Lung (tissue), 11 donors: ENCODE measurements at regions not wholly inside any gene's neighbourhood (a gene's known extent, or its start where the extent isn't known, plus 50 kb on each side); places are given as distances from the start of the nearest gene placed in this dataset.

ENCODE experiments used
- ATAC-seq: fragments of 200-7000 bp; cut with Tn5 transposase; one replicate; pipeline ENCODE4 v1.9.1; 2020; ENCODE audit warnings: moderate number of reproducible peaks; ENCODE audit not compliant: insufficient read depth, low FRiP score
- DNase-seq, 3 donors: peaks; one replicate each; pipeline ENCODE4 v3.0.0-alpha.2; 2013 to 2017
- H3K27ac ChIP-seq, 2 donors: one replicate each; pipeline ENCODE4 v1.5.1; 2013; ENCODE audit warnings: mild to moderate bottlenecking in 2 of 2, moderate library complexity in 2 of 2, control low read depth in 1 of 2, inconsistent platforms in 1 of 2, low read depth in 1 of 2, low read length in 1 of 2
- H3K27me3 ChIP-seq, 3 donors: one replicate each; pipeline ENCODE4 v1.5.1; 2013; ENCODE audit warnings: low read length in 2 of 3; ENCODE audit not compliant: control insufficient read depth in 3 of 3, insufficient read depth in 3 of 3
- H3K36me3 ChIP-seq, 4 donors: one replicate each; pipeline ENCODE4 v1.5.1; 2013; ENCODE audit warnings: low read length in 4 of 4, mild to moderate bottlenecking in 1 of 4, moderate library complexity in 1 of 4; ENCODE audit not compliant: control insufficient read depth in 4 of 4, insufficient read depth in 4 of 4
- H3K4me1 ChIP-seq, 5 donors: one replicate each; pipeline ENCODE4 v1.5.1; 2013; ENCODE audit warnings: low read length in 5 of 5, mild to moderate bottlenecking in 2 of 5, moderate library complexity in 1 of 5; ENCODE audit not compliant: control insufficient read depth in 5 of 5, insufficient read depth in 5 of 5
- H3K4me3 ChIP-seq: one replicate; pipeline ENCODE4 v1.5.1; 2013; ENCODE audit warnings: mild to moderate bottlenecking, control low read depth, moderate library complexity
- H3K9ac ChIP-seq, 2 donors: one replicate each; pipeline ENCODE4 v1.5.1; 2013; ENCODE audit warnings: low read length in 2 of 2, control low read depth in 1 of 2; ENCODE audit not compliant: insufficient read depth in 1 of 2
- H3K9me3 ChIP-seq, 4 donors: one replicate each; pipeline ENCODE4 v1.5.1; 2013; ENCODE audit warnings: low read length in 3 of 4, mild to moderate bottlenecking in 1 of 4, moderate library complexity in 1 of 4; ENCODE audit not compliant: control insufficient read depth in 4 of 4, insufficient read depth in 3 of 4
- WGBS, 2 donors: extraction: QIAGEN DNeasy Blood & Tissue Kit; methylation state at CpG; one replicate each; pipeline ENCODE4 v1.1.7; 2013; 5-methylcytosine and 5-hydroxymethylcytosine counted together
- TF ChIP-seq, protein P1 (sequence below): IDR thresholded peaks from 2 replicates; pipeline ENCODE4 v1.5.1; 2012; ENCODE audit warnings: mild to moderate bottlenecking; ENCODE audit errors: control extremely low read depth, extremely low read depth
- donor health status: control.
- donor health status: control.
- donor health status: Bipolar disorder and iron deficiency.
- donor health status: healthy.
- donor health status: DM: yes; HTN: yes; CAD: no.

DNA sequence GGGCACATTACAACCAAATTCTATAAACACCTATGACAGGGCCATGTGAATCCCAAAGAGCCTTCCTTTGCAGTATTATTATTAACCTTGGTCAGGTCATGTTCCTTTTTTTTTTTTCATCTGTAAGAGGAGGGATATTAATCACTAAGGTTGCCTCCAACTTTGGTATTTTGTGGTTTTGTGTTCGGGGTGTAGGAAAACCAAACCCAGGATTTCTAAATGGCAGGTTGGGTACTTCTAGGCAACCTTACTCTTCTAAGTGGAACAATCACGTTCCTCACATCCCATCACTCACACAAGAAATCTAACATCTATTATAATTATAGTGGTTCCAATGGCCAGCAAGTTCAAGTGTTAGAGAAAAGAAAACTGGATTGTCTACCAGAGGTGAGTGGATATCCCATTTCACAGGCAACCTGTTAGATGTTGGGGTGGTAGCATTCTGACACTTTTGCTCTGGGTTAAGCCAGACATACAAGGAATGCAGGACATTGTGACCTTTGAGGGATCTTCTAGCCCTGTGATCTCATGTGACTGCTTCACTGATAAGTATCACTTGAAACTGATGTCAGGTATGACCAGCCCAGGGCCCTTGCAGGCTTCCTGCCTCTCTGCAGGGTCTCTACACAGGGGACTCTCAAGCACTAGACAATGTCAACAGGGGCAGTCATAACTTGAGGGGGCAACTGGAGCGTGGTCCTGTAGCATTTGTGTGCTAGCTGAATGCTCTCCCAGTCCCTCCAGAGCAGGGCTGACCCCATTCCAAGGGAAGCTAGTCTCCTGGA, 126.2 kb upstream of the VLDLR start:
- Histone ChIP-seq H3K9me3 (no peaks in the 10 kb centered on the region), H3K27ac (peak overlapping the region in 1 of 2 donors; percentile 88), H3K4me3 (no peak overlapping the region), H3K9ac (no peak overlapping the region), H3K36me3 (no peaks in the 10 kb centered on the region), H3K4me1 (peaks cover 0 to 38% (median 9%) of the 10 kb centered on the region in 5 donors), H3K27me3 (no peaks in the 10 kb centered on the region)
- WGBS, 2 donors: 69 to 74% methylated on average over 3 of the region's 3 CpGs
- TF ChIP-seq, protein P1, sequence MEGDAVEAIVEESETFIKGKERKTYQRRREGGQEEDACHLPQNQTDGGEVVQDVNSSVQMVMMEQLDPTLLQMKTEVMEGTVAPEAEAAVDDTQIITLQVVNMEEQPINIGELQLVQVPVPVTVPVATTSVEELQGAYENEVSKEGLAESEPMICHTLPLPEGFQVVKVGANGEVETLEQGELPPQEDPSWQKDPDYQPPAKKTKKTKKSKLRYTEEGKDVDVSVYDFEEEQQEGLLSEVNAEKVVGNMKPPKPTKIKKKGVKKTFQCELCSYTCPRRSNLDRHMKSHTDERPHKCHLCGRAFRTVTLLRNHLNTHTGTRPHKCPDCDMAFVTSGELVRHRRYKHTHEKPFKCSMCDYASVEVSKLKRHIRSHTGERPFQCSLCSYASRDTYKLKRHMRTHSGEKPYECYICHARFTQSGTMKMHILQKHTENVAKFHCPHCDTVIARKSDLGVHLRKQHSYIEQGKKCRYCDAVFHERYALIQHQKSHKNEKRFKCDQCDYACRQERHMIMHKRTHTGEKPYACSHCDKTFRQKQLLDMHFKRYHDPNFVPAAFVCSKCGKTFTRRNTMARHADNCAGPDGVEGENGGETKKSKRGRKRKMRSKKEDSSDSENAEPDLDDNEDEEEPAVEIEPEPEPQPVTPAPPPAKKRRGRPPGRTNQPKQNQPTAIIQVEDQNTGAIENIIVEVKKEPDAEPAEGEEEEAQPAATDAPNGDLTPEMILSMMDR: no peak
- ATAC-seq: no peak
- DNase-seq: no peak

DNA sequence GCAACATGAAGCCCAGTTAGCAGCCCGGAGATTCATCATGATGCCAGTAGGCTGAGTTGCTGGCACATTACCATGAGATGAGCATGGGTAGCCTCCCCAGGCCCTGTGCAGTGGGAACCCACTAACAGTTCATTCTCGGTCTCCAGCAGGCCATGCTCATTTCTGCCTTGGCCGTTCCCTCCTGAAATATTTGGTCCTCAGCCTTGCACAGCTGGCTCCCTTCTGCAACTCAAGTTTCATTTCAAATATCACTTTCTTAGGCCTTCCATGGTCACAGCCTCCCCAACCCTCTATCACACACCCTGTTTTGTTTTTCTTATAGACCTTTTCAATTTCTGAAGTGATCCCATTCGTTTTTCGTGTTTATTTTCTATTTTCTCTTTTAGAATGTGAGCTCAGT, 125.4 kb upstream of the VLDLR start:
- Histone ChIP-seq H3K4me1 (peaks cover 0 to 42% (median 9%) of the 10 kb centered on the region in 5 donors), H3K27me3 (no peaks in the 10 kb centered on the region), H3K36me3 (no peaks in the 10 kb centered on the region), H3K4me3 (no peak overlapping the region), H3K9me3 (no peaks in the 10 kb centered on the region), H3K9ac (no peak overlapping the region), H3K27ac (peak overlapping the region in 1 of 2 donors; percentile 66)
- 80 to 86% methylated on average over 5 of the region's 5 CpGs for WGBS, 2 donors
- DNase-seq: peak; percentile 41 to 81 (median 74)
- ATAC-seq: no peak
- TF ChIP-seq, protein P1: no peak

DNA sequence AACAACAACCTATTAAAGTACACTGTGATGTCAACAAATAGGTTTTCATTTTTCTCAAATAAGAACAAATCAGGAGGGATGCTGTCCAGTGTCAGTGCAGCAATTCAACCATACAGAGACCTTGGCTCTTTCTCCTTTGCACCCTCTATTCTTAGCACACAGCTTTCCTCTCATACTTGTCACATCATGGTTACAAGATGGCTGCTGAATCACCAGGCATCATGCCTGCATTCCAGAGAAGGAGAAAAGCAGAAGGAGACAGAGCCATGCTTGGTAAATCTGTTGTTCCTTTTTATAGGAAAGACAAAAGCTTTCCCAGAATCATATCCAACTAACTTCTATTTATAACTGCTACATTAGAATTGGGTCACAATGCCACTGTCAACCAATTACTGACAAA, 124.7 kb upstream of the VLDLR start:
- no peak for DNase-seq
- no peak for ATAC-seq
- TF ChIP-seq, protein P1: no peak
- Histone ChIP-seq H3K9me3 (no peaks in the 10 kb centered on the region), H3K36me3 (no peaks in the 10 kb centered on the region), H3K4me1 (peaks cover 0 to 42% (median 9%) of the 10 kb centered on the region in 5 donors), H3K9ac (no peak overlapping the region), H3K27me3 (no peaks in the 10 kb centered on the region), H3K27ac (peak overlapping the region in 1 of 2 donors; percentile 66), H3K4me3 (no peak overlapping the region)
